GM21529 (cell line): ENCODE measurements at regions not wholly inside any gene's neighbourhood (a gene's known extent, or its start where the extent isn't known, plus 50 kb on each side); places are given as distances from the start of the nearest gene placed in this dataset.
"Not testable (repeated sequence)": the region's sequence is repeated elsewhere in the genome, so short reads cannot be mapped to it uniquely, and the experiment has no call there.

Experiments used
- ATAC-seq: cut with Tn5 transposase; IDR thresholded peaks from one replicate; pipeline ENCODE4 v1.9.1; 2021; ENCODE audit not compliant: unreplicated experiment

DNA sequence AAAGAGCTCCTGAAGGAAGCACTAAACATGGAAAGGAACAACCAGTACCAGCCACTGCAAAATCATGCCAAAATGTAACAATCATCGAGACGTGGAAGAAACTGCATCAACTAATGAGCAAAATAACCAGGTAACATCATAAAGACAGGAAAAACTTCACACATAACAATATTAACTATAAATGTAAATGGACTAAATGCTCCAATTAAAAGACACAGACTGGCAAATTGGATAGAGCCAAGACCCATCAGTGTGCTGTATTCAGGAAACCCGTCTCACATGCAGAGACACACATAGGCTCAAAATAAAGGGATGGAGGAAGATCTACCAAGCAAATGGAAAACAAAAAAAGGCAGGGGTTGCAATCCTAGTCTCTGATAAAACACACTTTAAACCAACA, 83.9 kb upstream of the TSLP start:
- not testable (repeated sequence) for ATAC-seq

DNA sequence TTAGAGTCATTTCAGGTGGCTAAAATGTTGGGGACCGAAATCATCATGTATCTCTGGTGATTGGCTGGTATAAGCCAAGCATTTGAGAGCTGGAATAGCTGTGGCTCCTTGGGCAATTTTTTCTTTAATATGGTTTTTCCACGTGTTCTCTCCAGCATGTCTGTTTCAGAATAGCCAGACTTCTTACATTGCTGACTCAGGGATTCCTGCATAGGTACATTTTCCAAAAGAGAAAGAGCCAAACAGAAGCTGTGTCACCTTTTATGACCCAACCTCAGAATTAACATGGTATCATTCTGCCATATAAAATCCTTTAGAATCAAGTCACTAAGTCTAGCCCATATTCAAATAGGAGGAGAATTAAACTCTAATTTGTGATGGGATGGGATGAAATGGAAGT, 74.8 kb upstream of the TSLP start:
- ATAC-seq, result no peak

DNA sequence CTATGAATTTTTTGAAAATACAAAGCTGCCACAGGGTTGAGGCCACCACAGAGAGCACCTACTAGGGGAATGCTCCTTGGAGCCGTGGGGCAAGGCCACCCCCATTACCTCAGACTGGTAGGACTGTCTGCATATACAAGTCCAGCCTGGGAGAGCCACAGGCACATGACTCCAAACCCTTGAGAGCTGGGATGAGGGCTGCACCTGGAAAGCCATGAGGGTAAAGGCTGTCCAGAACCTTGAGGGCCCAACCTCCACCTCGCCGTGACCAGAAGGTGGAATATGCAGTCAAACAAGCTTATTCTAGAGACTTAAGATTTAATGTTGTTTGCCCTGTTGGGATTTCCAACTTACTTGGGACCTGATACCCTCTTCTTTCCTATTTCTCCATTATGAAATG, 69.5 kb upstream of the TSLP start:
- ATAC-seq, result no peak

DNA sequence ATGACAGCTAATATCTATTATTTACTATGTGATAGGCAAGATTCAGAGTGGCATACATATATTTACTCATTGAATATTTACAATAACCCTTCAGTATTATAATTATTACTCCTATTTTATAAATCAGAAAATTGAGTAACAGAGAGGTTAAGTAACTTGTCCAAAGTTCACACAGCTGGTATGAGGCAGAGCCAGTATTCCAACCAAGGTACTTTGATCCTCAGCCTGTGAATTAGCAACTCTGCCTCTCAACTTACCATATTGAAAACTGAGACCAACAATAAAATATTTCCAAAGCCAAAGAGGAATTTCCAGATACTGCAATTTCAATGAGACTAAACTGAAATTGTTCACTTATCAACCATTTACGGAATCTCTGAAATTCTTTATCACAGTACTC, 67.9 kb upstream of the TSLP start:
- ATAC-seq, result no peak

DNA sequence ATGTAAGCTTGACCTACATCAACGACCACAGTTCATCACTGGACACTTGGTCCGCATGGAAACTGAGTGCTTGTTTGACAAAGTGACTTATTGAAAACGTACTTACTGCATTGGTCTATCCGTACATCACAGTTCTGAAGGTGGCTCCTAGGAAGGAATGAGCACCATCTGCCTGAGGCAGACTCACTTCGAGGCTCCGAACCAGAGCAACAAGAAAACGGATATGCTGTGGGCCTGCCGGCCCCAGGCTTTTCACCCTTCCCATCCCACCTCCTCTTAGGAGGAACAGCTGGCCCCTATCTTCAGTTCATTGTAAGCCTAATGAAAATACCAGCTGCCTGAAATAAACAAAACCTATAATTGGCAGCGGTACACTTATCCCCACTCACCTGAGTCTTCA, 67.2 kb upstream of the TSLP start:
- no peak for ATAC-seq

DNA sequence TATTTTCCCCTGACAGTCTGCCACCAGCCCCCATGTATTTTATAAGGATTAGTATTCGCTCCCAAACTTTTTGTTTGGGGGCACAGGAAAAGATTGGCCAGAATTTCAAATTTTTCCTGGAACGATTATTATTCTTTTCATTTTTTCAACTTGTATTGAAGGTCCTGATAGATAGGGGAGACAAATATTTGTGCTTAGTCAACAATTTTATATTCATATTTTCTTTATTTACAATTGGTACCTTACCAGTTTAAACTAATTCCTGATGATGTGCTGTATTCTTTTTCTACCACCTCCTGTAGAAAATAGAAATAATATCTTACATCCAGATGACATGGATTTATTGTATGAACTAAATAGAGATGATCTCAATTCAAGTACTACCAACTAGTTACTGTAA, 60.7 kb upstream of the TSLP start:
- ATAC-seq, result no peak

DNA sequence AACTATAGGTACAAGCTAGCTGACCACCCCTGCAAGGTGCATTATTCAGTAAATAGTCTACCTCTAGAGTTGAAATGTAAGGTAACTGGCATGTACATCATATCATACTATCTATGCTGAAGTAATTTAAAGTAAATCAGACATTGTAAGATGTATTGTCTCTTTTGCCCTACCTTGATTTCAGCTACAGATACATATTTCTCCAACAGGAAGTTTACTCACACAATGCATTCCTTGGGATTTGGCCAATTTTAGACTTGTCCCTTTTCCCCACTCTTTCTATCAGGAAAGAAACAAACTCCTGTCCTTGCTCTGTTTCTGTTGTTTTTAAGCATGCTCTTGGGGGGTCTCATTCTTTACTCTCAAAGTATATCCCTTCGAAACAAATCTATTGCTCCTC, 58.5 kb upstream of the TSLP start:
- no peak for ATAC-seq

DNA sequence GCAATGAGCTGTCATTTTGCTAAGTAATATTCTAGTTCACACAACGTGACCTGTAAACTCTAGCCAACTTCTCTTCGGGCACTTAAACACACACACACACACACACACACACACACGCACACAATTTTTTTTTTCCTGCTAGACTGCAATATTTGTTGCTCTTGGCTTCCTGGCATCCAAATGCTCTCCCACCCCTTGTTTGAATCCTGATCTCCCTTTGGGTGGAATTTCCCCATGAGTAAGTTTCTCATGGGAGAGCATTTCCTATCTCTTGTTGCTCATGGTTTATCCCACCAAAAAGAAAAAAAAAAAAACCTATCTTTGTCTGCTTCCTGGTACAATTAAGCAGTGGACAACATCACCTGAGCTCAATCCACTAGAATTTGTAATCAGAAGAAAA, 54.7 kb upstream of the TSLP start:
- no peak for ATAC-seq

DNA sequence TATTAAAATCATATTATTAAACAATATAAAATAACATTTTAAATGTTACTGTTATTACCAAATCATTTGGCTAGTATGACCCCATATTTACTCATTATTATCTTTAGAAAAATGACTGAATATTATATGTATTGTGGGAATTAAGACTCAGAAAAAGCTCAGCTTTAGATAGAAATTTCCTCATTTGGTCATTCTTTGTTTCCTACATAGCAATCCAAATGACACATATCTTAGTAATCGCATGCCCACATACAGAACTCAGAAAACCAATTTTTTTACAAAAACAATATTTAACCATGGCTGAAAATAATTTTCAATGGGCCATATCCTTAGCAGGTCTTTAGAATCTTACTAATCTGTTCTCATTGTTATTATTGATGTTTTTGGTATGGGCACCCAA, 53.8 kb upstream of the TSLP start:
- ATAC-seq, result no peak
